Breast epithelium (tissue), 4 donors: ENCODE measurements at regions not wholly inside any gene's neighbourhood (a gene's known extent, or its start where the extent isn't known, plus 50 kb on each side); places are given as distances from the start of the nearest gene placed in this dataset.

Source experiments
- DNase-seq, 2 donors: peaks; one replicate each; pipeline ENCODE4 v3.0.0-alpha.2; 2019; ENCODE audit warnings: low spot score in 2 of 2
- H3K27ac ChIP-seq, 2 donors: fragments of 200-600 bp; sonication (generic) in 1 of 2; one replicate each; pipeline ENCODE4 v1.5.1; 2016 to 2019; ENCODE audit warnings: mild to moderate bottlenecking in 1 of 2
- H3K27me3 ChIP-seq, 2 donors: fragments of 200-600 bp; sonication (generic) in 1 of 2; one replicate each; pipeline versions ENCODE4 v1.5.1 to v1.6.0; 2017 to 2019; ENCODE audit warnings: control low read depth in 1 of 2, mild to moderate bottlenecking in 1 of 2
- H3K36me3 ChIP-seq: fragments of 200-600 bp; one replicate; pipeline ENCODE4 v1.5.1; 2019
- H3K4me1 ChIP-seq, 2 donors: fragments of 200-600 bp; sonication (generic); one replicate each; pipeline ENCODE4 v1.5.1; 2016 to 2019; ENCODE audit warnings: control low read depth in 1 of 2
- H3K4me3 ChIP-seq, 3 donors: fragments of 200-600 bp; sonication (generic); 1 replicate in 2 of 3; 2 replicates in 1 of 3; pipeline ENCODE4 v1.5.1; 2016 to 2019; ENCODE audit warnings: mild to moderate bottlenecking in 3 of 3, moderate library complexity in 2 of 3
- H3K9me3 ChIP-seq, 2 donors: fragments of 200-600 bp; sonication (generic) in 1 of 2; one replicate each; pipeline ENCODE4 v1.5.1; 2016 to 2019; ENCODE audit warnings: control low read depth in 1 of 2
- CTCF ChIP-seq, 3 donors: fragments of 450-650 bp; IDR thresholded peaks; one replicate each; pipeline ENCODE4 v1.5.1; 2016 to 2017; ENCODE audit warnings: antibody characterized with exemption in 3 of 3, mild to moderate bottlenecking in 3 of 3, moderate library complexity in 3 of 3
- POLR2A ChIP-seq: fragments of 450-650 bp; IDR thresholded peaks from one replicate; pipeline ENCODE4 v1.6.1; 2016; ENCODE audit warnings: antibody characterized with exemption, mild to moderate bottlenecking, moderate library complexity
- POLR2AphosphoS5 ChIP-seq, 3 donors: sonication (generic); formaldehyde crosslinking; IDR thresholded peaks; one replicate each; pipeline ENCODE4 v1.6.1; 2017; ENCODE audit warnings: antibody characterized with exemption in 3 of 3
- intact Hi-C: fragments of 100-400 bp; cut with DNase I; formaldehyde crosslinking; loops from one replicate; pipeline ENCODE4 v1.15.1; 2023; ENCODE audit warnings: low total_unique reads

GRCh38 chr6:105992315-105992961, 93.7 kb upstream of the PRDM1 start:
- TF ChIP-seq POLR2A = no peak
- TF ChIP-seq CTCF (IDR thresholded peaks at IDR 0.05) = no peak
- peak; percentile 25 to 67 (median 49) for TF ChIP-seq POLR2AphosphoS5 (IDR thresholded peaks at IDR 0.05)

GRCh38 chr6:105991561-105992314, 94.4 kb upstream of the PRDM1 start:
- DNase-seq = no peak
- Histone ChIP-seq H3K36me3 (no peaks in the 10 kb centered on the region), H3K4me3 (peak overlapping the region; percentile 52 to 87 (median 78)), H3K27me3 (no peaks in the 10 kb centered on the region), H3K4me1 (no peaks in the 10 kb centered on the region), H3K27ac (peak overlapping the region; percentile 76 to 89), H3K9me3 (no peaks in the 10 kb centered on the region)
- intact Hi-C loops = no loop called here
- peak in 1 of 3 donors; percentile 10 for TF ChIP-seq POLR2AphosphoS5 (IDR thresholded peaks at IDR 0.05)
- no peak for TF ChIP-seq CTCF (IDR thresholded peaks at IDR 0.05)

More at GRCh38 chr6:105992315-105992961, 93.7 kb upstream of the PRDM1 start:
- Histone ChIP-seq H3K4me1 (no peaks in the 10 kb centered on the region), H3K27ac (peak overlapping the region; percentile 76 to 89), H3K9me3 (no peaks in the 10 kb centered on the region), H3K36me3 (no peaks in the 10 kb centered on the region), H3K27me3 (no peaks in the 10 kb centered on the region), H3K4me3 (peak overlapping the region; percentile 52 to 87 (median 78))
- intact Hi-C loops = no loop called here
- peak; percentile 80 to 83 for DNase-seq

GRCh38 chr6:105990151-105990550, 96.0 kb upstream of the PRDM1 start:
- Histone ChIP-seq H3K36me3 (no peaks in the 10 kb centered on the region), H3K4me3 (no peak overlapping the region), H3K4me1 (no peaks in the 10 kb centered on the region), H3K27me3 (no peaks in the 10 kb centered on the region), H3K27ac (no peak overlapping the region), H3K9me3 (no peaks in the 10 kb centered on the region)
- no peak for DNase-seq
- no peak for TF ChIP-seq CTCF (IDR thresholded peaks at IDR 0.05)
- no peak for TF ChIP-seq POLR2AphosphoS5 (IDR thresholded peaks at IDR 0.05)
- no peak for TF ChIP-seq POLR2A
- intact Hi-C loops = no loop called here

GRCh38 chr6:105988812-105989577, 97.1 kb upstream of the PRDM1 start:
- TF ChIP-seq POLR2A (no peak), CTCF (IDR thresholded peaks at IDR 0.05) (no peak), POLR2AphosphoS5 (IDR thresholded peaks at IDR 0.05) (no peak)
- Histone ChIP-seq H3K36me3 (no peaks in the 10 kb centered on the region), H3K27me3 (no peaks in the 10 kb centered on the region), H3K27ac (no peak overlapping the region), H3K4me1 (no peaks in the 10 kb centered on the region), H3K9me3 (no peaks in the 10 kb centered on the region), H3K4me3 (no peak overlapping the region)
- intact Hi-C loops = no loop called here
- DNase-seq = no peak
